OCI-M1 (cell line): ENCODE measurements at regions not wholly inside any gene's neighbourhood (a gene's known extent, or its start where the extent isn't known, plus 50 kb on each side); places are given as distances from the start of the nearest gene placed in this dataset.
"Not testable (repeated sequence)": the region's sequence is repeated elsewhere in the genome, so short reads cannot be mapped to it uniquely, and the experiment has no call there.

Experiments
- DNase-seq: peaks from one replicate; lab custom pipeline; 2025; lab: John Stamatoyannopoulos, UW

DNA sequence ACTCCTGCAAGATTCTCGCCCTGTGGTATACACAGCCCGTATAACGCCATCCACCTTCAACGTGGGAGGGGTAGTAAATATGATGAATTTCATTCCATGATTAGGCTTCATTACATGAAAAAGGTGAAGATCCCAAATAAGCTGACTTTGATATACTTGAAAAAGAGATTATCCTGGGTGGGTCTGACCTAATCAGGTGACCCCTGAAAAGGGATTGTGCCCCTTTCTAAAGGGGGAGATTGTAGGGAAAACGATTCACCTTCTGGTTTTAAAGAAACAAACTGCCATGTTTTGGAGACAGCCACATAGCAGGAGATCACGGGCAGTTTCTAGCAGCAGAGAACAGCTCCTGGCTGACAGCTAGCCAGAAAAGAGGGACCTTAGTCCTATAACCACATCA, 155.1 kb upstream of the SMLR1 start:
- no peak for DNase-seq

DNA sequence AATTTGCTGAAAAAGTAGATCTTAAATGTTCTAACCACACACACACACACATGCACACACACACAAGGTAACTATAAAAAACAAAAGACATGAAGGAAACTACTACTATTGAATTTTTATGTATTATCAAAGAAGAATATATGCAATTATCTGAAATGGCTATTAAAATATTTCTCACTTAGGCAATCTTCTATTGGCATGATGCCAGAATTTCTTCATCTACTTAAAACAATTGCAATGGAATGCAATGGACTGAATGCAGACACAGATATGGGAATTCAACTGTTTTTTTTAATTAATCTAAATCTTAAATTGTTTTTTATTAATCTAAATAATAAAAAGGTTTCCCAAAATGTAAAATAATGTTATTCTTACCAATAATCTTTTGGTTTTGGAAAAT, 152.6 kb upstream of the SMLR1 start:
- DNase-seq: peak; percentile 48

DNA sequence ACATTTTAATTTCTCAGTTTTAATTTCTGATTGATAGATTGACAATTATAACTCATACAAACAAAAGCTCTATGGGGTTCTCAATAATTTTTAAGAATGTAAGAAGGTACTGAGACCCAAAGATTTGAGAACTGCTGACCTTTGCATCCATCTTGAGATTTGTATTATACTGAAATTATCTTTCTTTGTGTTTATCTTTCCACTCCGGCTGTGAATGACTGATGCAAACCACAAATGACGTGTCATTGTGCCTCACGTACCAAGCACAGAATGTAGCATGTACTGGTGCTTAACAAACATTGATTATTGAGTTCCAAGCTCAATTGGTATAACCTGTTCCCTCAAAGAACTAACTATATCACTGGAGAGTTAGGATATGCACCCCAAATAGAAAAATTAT, 152.1 kb upstream of the SMLR1 start:
- DNase-seq: peak; percentile 90

DNA sequence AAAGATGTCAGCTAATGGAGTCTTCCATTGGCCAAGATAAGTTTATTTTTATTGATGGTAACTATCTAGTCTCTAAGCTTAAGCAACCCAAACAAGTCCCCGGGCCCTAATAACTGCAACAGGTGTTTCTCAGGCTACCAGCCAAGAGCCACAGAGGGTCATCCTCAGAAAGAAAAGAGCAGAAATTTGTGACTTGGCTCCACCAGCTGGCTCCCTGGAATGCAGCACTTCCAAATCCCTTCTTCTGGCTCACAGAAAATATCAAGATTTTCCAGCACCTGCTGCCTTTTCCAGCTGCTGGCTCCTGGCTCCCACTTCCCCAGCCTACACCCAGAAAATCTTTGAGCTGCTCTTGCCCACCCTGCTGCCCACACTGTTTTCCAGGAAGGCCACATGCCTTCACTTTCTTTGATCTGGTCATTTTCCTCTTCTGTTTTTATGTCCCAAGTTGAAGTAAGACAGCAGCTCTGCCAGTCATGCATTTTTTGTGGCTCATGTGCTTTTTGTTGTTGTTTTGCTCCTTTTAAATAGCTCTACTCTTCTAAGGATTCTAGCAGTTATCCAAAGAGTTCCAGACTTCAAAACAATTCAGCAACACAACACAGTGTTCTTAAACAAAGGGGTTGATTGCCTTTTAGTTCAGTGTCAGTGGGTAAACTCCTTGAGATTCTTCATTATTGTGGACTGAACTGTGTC, 151.0 kb upstream of the SMLR1 start:
- peak; percentile 31 for DNase-seq

DNA sequence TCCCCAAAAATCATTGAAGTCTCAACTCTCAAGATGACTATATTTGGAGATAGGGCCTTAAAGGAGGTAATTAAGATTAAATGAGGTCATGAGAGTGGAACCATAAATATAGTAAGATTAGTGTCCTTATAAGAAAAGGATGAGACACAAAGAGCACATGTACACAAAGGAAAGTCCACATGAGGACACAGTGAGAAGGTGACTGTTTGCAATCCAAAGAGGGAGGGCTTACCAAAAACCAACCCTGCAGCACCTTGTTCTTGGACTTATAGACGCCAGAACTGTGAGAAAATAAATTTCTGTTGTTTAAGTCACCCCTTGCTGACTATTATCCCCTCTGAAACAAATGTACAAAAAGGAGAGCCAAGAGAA, 150.4 kb upstream of the SMLR1 start:
- no peak for DNase-seq

DNA sequence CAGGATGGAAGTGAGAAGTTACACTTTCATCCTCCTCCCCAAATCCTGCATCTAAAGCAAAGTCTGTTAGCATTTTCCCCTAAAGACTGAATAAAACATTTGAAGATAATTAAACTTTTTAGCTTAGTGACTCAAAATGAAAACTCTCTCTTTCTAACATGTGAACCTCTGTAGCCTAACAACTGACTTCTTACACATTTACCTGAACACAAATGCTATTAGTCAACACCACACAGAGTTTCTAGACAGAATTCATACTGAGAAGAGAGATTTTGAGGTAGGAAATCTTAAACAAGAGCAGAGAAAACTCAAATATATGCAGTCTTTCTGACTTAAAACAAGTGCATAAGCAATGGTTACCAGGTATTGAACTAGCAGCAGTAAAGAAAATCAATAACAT, 149.9 kb upstream of the SMLR1 start:
- DNase-seq: no peak

DNA sequence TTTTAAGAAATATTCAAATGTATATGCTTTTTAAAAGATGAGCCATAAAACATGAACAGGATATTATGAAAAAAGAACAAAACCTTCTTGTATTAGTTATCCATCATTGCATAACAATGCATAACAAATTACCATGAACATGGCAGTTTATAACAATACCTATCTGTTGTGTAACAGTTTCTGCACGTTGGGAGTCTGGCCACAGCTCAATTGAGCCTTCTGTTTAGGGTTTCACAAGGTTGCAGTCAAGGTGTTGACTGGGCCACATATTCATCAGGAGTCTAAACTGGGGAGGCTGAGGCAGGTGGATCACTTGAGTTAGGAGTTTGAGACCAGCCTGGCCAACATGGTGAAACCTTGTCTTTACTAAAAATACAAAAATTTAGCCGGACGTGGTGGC, 149.4 kb upstream of the SMLR1 start:
- DNase-seq: no peak

DNA sequence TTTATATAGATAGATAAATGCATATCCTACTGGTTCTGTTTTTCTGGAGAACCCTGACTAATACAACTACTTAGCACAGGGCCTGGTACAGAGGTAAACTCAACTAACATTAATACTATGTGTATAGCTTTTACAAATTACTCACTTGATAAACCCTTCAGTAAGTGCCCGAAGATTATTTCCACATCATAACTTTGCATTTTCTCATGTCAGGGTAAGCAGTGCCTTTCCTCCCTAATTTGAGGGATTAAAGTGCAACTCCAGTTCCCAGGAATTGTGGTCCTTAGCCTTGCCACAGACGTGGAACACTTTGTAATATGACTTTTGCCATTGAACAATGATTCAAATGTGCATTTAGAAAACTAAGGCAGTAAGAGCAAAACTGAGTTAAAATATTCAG, 147.5 kb upstream of the SMLR1 start:
- no peak for DNase-seq

DNA sequence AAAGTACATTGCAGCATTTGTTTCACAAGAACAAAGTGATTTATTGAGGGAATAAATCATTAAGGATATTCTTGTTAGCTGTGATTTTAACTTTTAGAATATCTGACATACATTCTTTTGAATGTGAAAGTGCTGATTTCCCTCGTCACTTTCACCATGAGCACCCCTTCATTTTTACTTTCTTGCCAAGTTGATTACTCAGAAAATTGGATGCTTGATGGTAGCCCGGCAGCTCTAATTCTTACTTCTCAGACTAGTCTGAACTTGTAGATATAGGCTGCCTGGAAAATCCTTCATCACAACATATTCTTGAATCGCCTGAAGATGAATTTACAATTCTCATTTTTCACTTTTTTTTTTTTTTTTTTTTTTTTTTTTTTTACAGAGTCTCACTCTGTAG, 147.1 kb upstream of the SMLR1 start:
- DNase-seq: no peak

DNA sequence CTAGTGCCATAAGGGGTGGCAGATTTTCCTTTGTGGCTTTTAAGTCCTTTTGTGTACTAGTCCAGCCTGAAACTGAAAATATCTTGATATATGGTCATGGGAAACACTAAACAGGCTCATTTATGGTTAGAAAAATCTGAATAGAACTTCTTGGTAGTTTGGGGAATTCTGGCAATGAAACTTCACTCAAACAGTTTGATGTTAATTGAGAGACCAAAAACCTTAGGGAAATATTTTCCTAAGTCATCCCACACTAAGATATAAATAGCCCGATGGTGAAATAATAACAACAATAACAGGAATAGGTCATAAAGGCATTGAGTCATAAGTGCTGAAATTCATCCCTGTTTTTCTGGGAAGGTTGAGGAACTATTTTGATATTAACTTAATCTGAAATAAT, 146.2 kb upstream of the SMLR1 start:
- DNase-seq: no peak

DNA sequence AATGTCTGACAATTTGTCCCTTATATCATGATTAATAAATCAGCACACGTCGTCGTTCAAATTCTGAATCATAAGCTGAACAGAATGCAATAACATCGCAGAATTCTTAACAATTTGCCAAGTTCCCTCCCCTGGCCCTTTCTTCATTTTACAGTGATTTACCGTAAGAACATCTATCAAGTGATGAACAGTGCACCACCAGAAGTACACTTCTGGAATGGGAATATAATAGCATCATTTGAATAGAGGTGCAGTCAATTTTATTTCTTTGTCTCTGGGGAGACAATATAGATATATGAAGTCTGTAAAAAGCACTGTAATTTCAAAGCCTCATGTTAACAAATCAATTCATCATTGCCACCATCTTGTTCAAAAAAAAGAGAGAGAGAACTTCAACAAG, 145.1 kb upstream of the SMLR1 start:
- DNase-seq: no peak

DNA sequence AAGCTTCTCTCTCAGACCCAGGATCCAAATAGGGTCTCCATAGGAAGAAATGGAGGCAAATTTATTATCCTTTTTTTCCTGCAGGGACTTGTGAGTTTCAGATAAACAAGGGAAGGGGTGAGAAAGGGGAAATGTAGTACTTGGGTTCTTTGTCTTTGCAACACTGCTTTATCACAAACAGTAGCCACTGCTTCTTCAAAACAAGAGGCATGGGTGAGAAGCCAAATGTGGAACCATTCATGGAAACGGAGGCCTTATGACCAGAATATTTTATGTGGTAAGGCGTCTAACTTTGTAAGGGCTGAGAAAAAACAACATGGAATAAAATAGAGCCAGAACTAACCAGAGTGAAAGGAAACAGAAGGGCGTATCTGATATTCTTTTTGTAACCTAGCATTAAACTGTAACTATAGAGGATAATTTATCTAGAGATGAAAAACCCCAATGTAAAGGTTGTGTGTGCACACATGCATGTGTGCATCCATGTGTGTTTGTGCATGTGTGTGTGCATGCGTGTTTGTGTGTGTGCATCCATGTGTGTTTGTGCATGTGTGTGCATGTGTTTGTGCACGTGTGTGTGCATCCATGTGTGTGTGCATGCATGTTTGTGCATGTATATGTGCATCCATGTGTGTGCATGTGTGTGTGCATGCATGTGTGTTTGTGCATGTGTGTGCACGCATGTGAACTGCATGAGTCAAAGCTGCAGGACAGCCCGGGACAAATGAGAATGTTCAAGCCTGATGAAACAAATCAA, 143.3 kb upstream of the SMLR1 start:
- peak; percentile 12 for DNase-seq

DNA sequence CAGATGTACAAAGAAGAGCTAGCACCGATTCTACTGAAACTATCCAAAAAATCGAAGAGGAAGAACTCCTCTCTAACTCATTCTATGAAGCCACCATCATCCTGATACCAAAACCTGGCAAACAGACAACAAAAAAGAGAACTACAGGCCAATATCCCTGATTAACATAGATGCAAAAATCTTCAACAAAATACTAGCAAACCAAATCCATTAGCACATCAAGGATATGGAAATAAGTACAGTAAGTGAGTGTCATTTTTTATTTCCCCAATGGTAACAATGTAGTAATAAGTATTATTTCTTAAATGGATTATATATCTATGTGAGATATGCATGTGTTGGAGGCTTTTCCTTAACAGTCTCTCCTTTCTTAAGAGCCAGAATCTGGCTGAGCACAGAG, 134.5 kb upstream of the SMLR1 start:
- no peak for DNase-seq

DNA sequence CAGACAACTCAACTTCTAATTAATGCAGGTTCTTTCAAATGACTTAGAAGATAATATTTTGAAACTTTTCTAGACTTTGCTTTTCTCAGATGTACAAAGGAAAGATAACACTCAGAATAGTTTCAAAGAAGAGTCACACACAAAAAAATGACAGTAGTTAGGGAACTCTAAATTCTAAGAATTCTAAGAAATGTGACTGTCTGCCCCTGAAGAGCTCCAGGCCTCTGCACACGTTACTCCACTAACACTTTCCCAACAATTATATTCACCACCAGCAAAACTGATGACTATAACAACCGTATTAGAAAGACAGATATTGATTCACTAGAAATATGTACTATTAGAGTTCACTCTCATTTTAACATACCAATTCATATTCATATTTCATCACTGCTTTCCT, 133.3 kb upstream of the SMLR1 start:
- DNase-seq: peak; percentile 34

DNA sequence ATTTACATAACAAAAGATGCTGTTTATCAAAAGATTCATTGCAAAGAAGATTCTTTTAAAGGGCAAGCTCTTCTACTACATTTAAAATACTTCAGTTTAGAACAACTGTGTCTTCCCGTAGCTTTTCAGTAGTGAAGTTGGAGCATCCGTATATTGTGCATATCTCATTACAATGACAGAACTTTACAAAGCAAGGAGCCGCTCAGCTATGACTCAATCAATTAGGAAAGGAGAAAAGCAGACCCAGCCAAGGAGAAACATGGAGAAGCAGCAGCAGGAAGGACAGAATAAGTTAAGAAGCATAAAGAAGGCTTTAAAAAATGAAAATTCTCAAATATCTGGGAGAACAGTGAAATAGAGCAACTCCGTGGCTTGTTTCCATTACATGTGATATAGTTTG, 132.6 kb upstream of the SMLR1 start:
- no peak for DNase-seq

DNA sequence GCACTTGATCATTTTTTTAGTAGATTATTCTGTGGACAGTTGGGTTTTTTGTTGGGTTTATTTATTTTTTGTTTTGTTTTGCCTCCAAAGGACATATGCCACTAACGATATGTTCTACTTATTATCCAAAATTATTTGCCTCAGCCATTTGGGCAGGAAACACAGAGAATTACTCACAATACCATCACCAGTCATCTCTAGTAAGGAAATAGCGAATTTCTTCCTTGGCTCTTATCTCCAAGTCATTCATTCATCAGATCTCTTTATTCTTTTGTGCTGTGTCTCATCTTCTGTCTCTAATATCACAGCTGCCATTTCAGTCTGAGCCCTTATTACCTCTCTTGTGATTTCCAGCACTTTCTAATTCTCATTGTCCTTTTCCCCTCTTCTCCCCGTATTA, 130.4 kb upstream of the SMLR1 start:
- DNase-seq: no peak

DNA sequence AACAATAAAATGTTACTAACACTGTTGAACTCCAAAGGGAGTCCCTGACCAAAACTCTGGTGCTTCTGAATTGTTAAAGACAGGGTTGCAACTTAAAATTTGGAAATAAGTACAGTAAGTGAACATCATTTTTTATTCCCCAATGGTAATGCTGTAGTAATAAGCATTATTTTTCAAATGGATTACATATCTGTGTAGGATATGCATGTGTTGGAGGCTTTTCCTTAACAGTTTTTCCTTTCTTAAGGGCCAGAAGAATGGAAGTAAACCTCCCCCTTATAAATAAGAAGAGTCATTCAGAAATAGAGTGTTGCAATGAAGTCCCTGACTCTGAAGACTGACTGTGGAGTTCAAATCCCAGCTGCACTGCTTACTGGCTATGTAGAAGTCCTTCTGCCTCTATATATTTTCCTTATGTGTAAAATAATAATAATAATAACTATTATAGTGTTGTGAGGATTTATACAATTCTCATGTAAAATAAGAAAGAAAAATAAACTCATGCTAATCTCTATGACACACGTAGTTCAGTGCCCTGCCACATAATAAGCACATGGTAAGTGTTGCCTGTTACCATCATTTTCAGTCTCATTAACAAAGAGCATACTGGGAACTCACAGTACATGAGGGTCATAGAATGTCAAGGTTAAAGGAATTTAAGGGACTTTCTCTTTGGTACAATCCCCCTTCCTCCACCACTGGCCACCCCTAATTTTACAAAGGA, 129.8 kb upstream of the SMLR1 start:
- no peak for DNase-seq

DNA sequence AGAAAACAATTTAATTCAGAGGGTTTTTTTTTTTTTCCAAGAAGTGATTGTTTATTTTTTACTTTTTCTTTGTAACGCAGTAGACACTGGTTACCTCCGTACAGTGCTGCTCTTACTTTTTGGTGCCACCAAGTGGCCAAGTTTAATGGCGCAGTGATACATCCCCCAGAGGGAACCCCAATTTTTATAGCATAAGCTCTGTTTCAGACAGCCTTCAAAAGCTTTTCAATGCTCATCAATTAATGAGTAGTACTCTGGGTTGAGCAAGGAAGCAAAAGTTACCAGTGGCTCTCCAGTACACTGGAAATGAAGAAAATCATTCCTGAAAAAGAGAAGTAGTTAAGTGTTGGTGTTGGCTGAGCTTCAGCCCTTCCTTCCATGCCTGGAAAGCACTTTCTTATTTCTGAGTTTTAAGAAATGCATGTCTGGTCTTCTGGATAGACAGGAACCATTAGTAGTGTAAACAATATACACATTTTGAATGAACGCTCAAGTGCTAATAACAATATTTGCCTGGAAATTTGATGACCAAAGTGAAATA, 129.1 kb upstream of the SMLR1 start:
- peak; percentile 77 for DNase-seq

DNA sequence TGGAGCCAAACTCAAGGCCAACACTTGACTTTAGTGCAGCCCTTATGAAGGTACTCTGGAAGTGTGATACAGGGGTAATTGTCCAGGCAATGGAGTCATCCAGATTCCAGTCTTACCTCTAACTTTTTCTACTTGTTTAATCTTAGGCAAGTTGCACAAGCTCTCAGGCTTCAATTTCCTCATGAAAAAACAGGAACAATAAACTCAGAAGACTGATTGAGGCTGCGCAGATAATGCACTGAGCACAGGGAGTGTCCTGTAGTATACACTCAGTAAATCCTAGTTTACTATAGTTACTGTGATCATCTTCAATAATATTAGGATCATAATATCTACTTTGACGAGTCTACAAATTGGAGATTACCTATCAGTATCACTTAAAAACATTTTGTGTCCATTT, 127.5 kb upstream of the SMLR1 start:
- peak; percentile 65 for DNase-seq

DNA sequence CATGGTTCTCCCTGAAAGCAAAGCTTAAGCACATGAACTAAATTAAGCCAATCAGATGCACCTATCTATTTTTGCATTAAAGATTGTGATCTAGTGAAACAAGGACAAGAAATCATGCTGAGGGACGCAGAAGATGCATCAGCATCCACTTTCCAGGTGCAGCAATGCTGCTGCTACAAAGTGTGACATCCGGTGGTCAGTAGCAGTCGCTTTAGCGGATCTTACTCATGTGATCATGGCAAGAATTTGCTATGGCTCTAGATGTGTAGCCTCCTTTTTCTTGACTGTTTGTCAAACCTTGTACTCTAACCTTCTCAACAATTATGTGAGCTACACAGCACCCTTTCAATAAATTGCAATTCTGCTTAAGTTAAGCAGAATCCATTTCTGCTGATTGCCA, 126.8 kb upstream of the SMLR1 start:
- no peak for DNase-seq

DNA sequence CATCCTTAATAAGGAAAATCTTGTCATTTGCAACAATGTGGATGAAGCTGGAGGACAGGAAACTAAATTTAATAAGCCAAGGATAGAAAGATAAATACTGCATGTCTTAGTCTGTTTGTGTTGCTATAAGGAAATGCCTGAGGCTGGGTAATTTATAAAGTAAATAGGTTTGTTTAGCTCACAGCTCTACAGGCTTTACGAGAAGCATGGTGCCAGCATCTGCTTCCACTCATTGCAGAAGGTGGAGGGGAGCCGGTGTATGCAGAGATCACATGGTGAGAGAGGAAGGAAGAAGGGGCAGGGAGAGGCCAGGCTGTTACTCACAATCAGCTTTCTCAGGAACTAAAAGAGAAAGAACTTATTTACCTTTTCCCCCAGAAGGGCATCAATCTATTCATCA, 118.9 kb upstream of the SMLR1 start:
- DNase-seq: no peak

DNA sequence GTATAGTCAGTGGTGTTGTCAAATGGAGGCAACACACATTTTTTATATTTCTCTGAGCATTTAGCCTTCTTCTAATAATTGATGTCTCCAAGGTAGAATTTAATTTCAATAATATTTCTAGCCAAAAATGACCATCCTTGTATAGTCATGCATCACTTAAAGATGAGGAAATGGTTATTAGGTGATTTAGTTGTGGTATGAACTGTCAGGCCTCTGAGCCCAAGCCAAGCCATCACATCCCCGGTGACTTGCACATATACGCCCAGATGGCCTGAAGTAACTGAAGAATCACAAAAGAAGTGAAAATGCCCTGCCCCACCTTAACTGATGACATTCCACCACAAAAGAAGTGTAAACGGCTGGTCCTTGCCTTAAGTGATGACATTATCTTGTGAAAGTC, 115.6 kb upstream of the SMLR1 start:
- DNase-seq: not testable (repeated sequence)

DNA sequence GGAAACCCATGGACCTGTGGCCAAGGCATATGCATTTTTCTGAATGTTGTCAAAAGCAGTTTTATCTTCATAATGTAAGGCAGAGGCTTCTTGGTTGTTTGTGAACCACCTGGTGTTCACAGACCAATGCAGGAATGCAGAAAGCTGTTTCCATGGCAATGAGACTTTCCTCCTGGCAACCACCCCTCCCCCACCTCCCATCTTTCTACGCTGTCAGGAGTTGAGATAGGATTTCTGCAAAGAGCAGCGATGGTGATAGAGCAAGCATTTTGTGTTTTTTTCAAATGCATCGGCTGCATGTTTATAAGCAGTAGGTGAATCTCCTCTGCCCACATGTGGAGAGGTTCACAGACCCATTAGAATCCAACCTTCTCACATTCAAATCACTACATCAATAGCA, 114.1 kb upstream of the SMLR1 start:
- no peak for DNase-seq
